ENCODE measurements at regions not wholly inside any gene's neighbourhood (a gene's known extent, or its start where the extent isn't known, plus 50 kb on each side); places are given as distances from the start of the nearest gene placed in this dataset.

DNA sequence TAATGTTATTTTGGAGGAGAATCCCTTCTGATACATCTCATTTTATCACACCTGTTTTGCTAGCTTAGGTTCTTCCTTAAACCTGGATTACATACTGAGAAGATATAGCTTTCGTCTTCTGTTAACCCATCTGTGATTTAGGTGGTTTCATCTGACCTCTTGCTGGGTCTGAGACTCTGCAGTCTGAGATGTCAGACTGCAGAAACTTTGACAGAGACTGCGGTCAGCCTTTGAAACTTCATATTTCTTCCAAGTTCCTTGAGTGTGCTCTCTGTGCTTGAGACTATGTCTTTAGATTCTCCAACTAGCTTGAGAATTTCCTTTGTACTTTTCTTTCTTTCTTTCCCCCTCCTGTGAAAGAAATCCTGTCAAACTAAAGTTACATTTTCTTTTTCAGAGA, 196.4 kb upstream of the MPHOSPH6 start:
- BruUV-seq (replicated peaks): no TSS peak
- Histone ChIP-seq H3K36me3 (ENCODE audit: control insufficient read depth in 2 of 2, insufficient read depth in 2 of 2, low read length in 1 of 2) (no peaks in the 10 kb centered on the region), H4K20me1 (ENCODE audit: control insufficient read depth, insufficient read depth) (no peaks in the 10 kb centered on the region), H3K4me3 (no peak overlapping the region), H3K27me3 (replicated peaks in 1 of 2; ENCODE audit: control insufficient read depth in 2 of 2, insufficient read depth in 2 of 2, low read length in 1 of 2) (no peaks in the 10 kb centered on the region), H2AFZ (ENCODE audit: control insufficient read depth, low read depth, low read length) (no peak overlapping the region), H3K27ac (ENCODE audit: control insufficient read depth, insufficient read depth) (no peak overlapping the region), H3K79me2 (ENCODE audit: control insufficient read depth, insufficient read depth, low read length) (no peaks in the 10 kb centered on the region), H3K9me3 (replicated peaks; ENCODE audit: control insufficient read depth, insufficient read depth, low read length) (no peaks in the 10 kb centered on the region), H3K4me1 (ENCODE audit: control insufficient read depth, insufficient read depth, low read length) (no peaks in the 10 kb centered on the region), H3K9ac (ENCODE audit: control insufficient read depth, insufficient read depth, low read length) (no peak overlapping the region), H3K4me2 (ENCODE audit: control insufficient read depth, insufficient read depth) (no peak overlapping the region)
- CTCF ChIA-PET: interaction anchor here (1.0 to 1.3 kb wide), 2 partner anchors 16 to 103 kb away, joined by 3 read pairs; no protein-coding TSS in a partner anchor
- ATAC-seq (no peak), FAIRE-seq (no peak), DNase-seq (ENCODE audit: low read depth, low spot score) (no peak)
- in situ Hi-C loops (cut with MboI): no loop called here
- WGBS (ENCODE audit: insufficient coverage, insufficient replicate concordance, low lambda C conversion rate, missing lambda C conversion rate): 36% methylated on average over 2 of the region's 2 CpGs
- intact Hi-C loops (cut with micrococcal nuclease; ENCODE audit: unreplicated experiment): no loop called here
- RAD21 ChIA-PET (ENCODE audit: unreplicated experiment): no interaction called here
- SMC1A ChIA-PET (ENCODE audit: uncharacterized antibody, unreplicated experiment): no interaction called here
- POLR2A ChIA-PET: no interaction called here
- TF ChIP-seq POU2F2 (IDR thresholded peaks at IDR 0.05; ENCODE audit: borderline replicate concordance, low read depth, low read length) (no peak), RUNX3 (IDR thresholded peaks at IDR 0.05; ENCODE audit: low read length) (no peak), SMARCA5 (IDR thresholded peaks at IDR 0.05) (no peak), IKZF1 (conservative IDR thresholded peaks at IDR 0.05) (no peak), ZNF384 (IDR thresholded peaks at IDR 0.05; ENCODE audit: borderline replicate concordance, low read depth, low read length) (no peak), MTA3 (IDR thresholded peaks at IDR 0.05; ENCODE audit: borderline replicate concordance, low read length) (no peak), KDM1A (IDR thresholded peaks at IDR 0.05; ENCODE audit: borderline replicate concordance) (no peak), SIX5 (IDR thresholded peaks at IDR 0.05; ENCODE audit: low read depth, low read length, severe bottlenecking) (no peak), POLR2A (IDR thresholded peaks at IDR 0.05; ENCODE audit: low read depth, low read length) (no peak), EP300 (IDR thresholded peaks at IDR 0.05; ENCODE audit: borderline replicate concordance in 1 of 2, control insufficient read depth in 1 of 2, low read depth in 2 of 2, low read length in 2 of 2) (no peak)
- TF ChIP-seq, protein P1, sequence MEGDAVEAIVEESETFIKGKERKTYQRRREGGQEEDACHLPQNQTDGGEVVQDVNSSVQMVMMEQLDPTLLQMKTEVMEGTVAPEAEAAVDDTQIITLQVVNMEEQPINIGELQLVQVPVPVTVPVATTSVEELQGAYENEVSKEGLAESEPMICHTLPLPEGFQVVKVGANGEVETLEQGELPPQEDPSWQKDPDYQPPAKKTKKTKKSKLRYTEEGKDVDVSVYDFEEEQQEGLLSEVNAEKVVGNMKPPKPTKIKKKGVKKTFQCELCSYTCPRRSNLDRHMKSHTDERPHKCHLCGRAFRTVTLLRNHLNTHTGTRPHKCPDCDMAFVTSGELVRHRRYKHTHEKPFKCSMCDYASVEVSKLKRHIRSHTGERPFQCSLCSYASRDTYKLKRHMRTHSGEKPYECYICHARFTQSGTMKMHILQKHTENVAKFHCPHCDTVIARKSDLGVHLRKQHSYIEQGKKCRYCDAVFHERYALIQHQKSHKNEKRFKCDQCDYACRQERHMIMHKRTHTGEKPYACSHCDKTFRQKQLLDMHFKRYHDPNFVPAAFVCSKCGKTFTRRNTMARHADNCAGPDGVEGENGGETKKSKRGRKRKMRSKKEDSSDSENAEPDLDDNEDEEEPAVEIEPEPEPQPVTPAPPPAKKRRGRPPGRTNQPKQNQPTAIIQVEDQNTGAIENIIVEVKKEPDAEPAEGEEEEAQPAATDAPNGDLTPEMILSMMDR (IDR thresholded peaks at IDR 0.05 in 2 of 3, conservative IDR thresholded peaks at IDR 0.05 in 1 of 3; ENCODE audit: control insufficient read depth in 2 of 3, extremely low read depth in 1 of 3, insufficient read depth in 1 of 3, low read depth in 3 of 3, low read length in 3 of 3): no peak
- TF ChIP-seq, protein P2, sequence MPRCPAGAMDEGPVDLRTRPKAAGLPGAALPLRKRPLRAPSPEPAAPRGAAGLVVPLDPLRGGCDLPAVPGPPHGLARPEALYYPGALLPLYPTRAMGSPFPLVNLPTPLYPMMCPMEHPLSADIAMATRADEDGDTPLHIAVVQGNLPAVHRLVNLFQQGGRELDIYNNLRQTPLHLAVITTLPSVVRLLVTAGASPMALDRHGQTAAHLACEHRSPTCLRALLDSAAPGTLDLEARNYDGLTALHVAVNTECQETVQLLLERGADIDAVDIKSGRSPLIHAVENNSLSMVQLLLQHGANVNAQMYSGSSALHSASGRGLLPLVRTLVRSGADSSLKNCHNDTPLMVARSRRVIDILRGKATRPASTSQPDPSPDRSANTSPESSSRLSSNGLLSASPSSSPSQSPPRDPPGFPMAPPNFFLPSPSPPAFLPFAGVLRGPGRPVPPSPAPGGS (IDR thresholded peaks at IDR 0.05; ENCODE audit: borderline replicate concordance, insufficient read depth, low read depth, low read length, poor library complexity, severe bottlenecking): no peak
- TF ChIP-seq, protein P3, sequence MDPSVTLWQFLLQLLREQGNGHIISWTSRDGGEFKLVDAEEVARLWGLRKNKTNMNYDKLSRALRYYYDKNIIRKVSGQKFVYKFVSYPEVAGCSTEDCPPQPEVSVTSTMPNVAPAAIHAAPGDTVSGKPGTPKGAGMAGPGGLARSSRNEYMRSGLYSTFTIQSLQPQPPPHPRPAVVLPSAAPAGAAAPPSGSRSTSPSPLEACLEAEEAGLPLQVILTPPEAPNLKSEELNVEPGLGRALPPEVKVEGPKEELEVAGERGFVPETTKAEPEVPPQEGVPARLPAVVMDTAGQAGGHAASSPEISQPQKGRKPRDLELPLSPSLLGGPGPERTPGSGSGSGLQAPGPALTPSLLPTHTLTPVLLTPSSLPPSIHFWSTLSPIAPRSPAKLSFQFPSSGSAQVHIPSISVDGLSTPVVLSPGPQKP (IDR thresholded peaks at IDR 0.05; ENCODE audit: low read depth, low read length): no peak
- TF ChIP-seq, protein P4, sequence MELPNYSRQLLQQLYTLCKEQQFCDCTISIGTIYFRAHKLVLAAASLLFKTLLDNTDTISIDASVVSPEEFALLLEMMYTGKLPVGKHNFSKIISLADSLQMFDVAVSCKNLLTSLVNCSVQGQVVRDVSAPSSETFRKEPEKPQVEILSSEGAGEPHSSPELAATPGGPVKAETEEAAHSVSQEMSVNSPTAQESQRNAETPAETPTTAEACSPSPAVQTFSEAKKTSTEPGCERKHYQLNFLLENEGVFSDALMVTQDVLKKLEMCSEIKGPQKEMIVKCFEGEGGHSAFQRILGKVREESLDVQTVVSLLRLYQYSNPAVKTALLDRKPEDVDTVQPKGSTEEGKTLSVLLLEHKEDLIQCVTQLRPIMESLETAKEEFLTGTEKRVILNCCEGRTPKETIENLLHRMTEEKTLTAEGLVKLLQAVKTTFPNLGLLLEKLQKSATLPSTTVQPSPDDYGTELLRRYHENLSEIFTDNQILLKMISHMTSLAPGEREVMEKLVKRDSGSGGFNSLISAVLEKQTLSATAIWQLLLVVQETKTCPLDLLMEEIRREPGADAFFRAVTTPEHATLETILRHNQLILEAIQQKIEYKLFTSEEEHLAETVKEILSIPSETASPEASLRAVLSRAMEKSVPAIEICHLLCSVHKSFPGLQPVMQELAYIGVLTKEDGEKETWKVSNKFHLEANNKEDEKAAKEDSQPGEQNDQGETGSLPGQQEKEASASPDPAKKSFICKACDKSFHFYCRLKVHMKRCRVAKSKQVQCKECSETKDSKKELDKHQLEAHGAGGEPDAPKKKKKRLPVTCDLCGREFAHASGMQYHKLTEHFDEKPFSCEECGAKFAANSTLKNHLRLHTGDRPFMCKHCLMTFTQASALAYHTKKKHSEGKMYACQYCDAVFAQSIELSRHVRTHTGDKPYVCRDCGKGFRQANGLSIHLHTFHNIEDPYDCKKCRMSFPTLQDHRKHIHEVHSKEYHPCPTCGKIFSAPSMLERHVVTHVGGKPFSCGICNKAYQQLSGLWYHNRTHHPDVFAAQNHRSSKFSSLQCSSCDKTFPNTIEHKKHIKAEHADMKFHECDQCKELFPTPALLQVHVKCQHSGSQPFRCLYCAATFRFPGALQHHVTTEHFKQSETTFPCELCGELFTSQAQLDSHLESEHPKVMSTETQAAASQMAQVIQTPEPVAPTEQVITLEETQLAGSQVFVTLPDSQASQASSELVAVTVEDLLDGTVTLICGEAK (IDR thresholded peaks at IDR 0.05; ENCODE audit: borderline replicate concordance): no peak
- TF ChIP-seq, protein P5, sequence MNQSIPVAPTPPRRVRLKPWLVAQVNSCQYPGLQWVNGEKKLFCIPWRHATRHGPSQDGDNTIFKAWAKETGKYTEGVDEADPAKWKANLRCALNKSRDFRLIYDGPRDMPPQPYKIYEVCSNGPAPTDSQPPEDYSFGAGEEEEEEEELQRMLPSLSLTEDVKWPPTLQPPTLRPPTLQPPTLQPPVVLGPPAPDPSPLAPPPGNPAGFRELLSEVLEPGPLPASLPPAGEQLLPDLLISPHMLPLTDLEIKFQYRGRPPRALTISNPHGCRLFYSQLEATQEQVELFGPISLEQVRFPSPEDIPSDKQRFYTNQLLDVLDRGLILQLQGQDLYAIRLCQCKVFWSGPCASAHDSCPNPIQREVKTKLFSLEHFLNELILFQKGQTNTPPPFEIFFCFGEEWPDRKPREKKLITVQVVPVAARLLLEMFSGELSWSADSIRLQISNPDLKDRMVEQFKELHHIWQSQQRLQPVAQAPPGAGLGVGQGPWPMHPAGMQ (IDR thresholded peaks at IDR 0.05; ENCODE audit: borderline replicate concordance): no peak

Measured in GM12878 (cell line).